Fibroblast of pulmonary artery (primary cell): ENCODE measurements at regions not wholly inside any gene's neighbourhood (a gene's known extent, or its start where the extent isn't known, plus 50 kb on each side); places are given as distances from the start of the nearest gene placed in this dataset.
A peak's percentile ranks its signal among the peaks of the same experiment; 100 is the strongest.

Source experiments
- DNase-seq: peaks from one replicate; pipeline ENCODE4 v3.0.0-alpha.2; 2010; ENCODE audit warnings: low read depth
- H3K4me3 ChIP-seq: replicated peaks from 2 replicates; pipeline ENCODE4 v1.5.1; 2011; ENCODE audit warnings: low read depth, mild to moderate bottlenecking, control low read depth, low read length, moderate library complexity
- CTCF ChIP-seq: IDR thresholded peaks from 2 replicates; pipeline ENCODE4 v1.5.1; 2011; ENCODE audit warnings: mild to moderate bottlenecking, control low read depth, low read length, inconsistent platforms; ENCODE audit errors: missing control alignments

DNA sequence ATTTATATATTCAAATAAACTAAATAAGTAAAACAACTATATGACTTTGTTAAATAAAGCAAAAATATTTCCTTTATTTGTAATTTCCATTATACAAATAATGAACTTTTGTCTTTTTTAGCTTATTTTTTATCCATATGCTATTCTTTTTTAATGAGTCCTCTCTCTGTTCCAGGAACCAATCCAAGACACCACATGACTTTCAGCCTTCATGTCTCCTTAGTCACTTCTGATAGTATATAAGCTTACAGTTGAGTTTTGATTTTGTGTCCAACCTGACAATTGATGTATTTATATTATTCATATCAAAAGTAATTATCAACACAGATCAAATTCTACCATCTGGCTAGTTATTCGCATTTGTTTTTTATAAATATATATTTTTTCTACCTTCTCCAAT is 582.3 kb upstream of the GJE1 start:
- no peak for DNase-seq
- no peak for TF ChIP-seq CTCF
- no peak overlapping the region for H3K4me3 ChIP-seq

- DNase-seq = peak; percentile 54
- no peak for TF ChIP-seq CTCF
- H3K4me3 ChIP-seq = no peak overlapping the region
Measured at GRCh38 chr6:141548966-141549365, 583.8 kb upstream of the GJE1 start.

GRCh38 chr6:141541581-141542324 is 591.0 kb upstream of the GJE1 start:
- no peak overlapping the region for H3K4me3 ChIP-seq
- no peak for TF ChIP-seq CTCF
- peak; percentile 64 for DNase-seq

GRCh38 chr6:141540207-141540606 is 592.5 kb upstream of the GJE1 start:
- H3K4me3 ChIP-seq = no peak overlapping the region
- no peak for DNase-seq
- no peak for TF ChIP-seq CTCF

DNA sequence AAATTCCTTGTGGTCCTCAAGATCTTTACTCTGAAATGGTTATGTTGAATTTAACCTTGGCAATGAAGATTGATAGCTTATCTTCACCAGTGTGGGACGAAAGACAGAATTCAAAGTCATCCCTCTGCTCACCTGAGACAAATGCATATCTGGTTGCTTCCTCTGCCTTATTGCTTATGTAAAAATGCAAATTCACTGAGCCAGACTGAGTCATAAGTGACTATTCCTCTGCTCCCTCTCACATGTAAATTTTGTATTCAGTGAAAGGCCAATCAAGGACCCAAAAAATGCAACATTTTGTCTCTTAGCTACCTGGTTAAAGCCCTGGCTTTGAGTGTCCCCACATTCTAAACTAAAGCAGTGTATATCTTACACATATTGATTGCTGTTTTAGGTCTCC is 593.1 kb upstream of the GJE1 start:
- no peak for TF ChIP-seq CTCF
- no peak for DNase-seq

GRCh38 chr6:141532211-141532610 is 600.5 kb upstream of the GJE1 start:
- no peak for DNase-seq
- TF ChIP-seq CTCF = no peak
- no peak overlapping the region for H3K4me3 ChIP-seq

More for the DNA sequence above, 593.1 kb upstream of the GJE1 start:
- H3K4me3 ChIP-seq = no peak overlapping the region

DNA sequence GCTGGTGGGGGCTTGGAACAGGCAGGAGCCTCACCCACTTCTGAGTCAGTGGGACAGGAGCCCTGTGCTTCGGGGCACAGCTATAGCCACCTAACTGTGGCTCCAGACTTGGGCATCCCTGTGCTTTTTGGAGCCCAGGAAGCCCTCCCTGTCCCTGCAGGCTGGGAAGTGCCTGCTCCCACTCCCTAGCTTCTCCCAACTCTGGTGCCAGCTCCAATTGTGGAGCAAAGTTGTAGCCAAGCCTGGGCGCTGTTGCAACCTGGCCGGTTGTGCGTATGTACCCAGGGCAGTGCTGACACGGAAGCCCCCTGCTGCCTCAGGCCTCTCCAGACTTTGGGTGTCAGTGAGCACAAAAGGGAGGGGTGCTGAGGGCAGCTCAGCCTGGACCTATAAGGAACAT is 601.7 kb upstream of the GJE1 start:
- TF ChIP-seq CTCF = no peak
- DNase-seq = no peak

More for the DNA sequence above, 601.7 kb upstream of the GJE1 start:
- no peak overlapping the region for H3K4me3 ChIP-seq
